CD14-positive monocyte (primary cell): ENCODE measurements at regions not wholly inside any gene's neighbourhood (a gene's known extent, or its start where the extent isn't known, plus 50 kb on each side); places are given as distances from the start of the nearest gene placed in this dataset.

Experiments
- DNase-seq, 3 donors: peaks; one replicate each; pipeline ENCODE4 v3.0.0-alpha.2; 2011 to 2022
- H2AFZ ChIP-seq: 2 replicates; pipeline ENCODE4 v1.6.0; 2012; ENCODE audit warnings: mild to moderate bottlenecking, low read depth, low read length, inconsistent platforms; ENCODE audit not compliant: insufficient read depth, poor library complexity, severe bottlenecking
- H3K27ac ChIP-seq, 2 donors: 1 replicate in 1 of 2; 2 replicates in 1 of 2; pipeline ENCODE4 v1.5.1; 2012 to 2013; ENCODE audit warnings: low read length in 2 of 2, control low read depth in 1 of 2, inconsistent platforms in 1 of 2, low read depth in 1 of 2, mild to moderate bottlenecking in 1 of 2
- H3K27me3 ChIP-seq, 2 donors: one replicate each; pipeline versions ENCODE4 v1.6.0 to v1.6.1; 2011 to 2013; ENCODE audit warnings: low read length in 2 of 2; ENCODE audit not compliant: control insufficient read depth in 2 of 2, insufficient read depth in 2 of 2
- H3K36me3 ChIP-seq, 2 donors: replicated peaks in 1 of 2; 1 replicate in 1 of 2; 2 replicates in 1 of 2; pipeline versions ENCODE4 v1.5.1 to v1.6.1; 2012 to 2013; ENCODE audit warnings: low read length in 2 of 2, control low read depth in 1 of 2, inconsistent platforms in 1 of 2, mild to moderate bottlenecking in 1 of 2; ENCODE audit not compliant: insufficient read depth in 2 of 2, control insufficient read depth in 1 of 2
- H3K4me1 ChIP-seq, 2 donors: 1 replicate in 1 of 2; 2 replicates in 1 of 2; pipeline versions ENCODE4 v1.5.1 to v1.6.1; 2012 to 2013; ENCODE audit warnings: low read length in 2 of 2, control low read depth in 1 of 2, inconsistent platforms in 1 of 2, mild to moderate bottlenecking in 1 of 2, moderate library complexity in 1 of 2; ENCODE audit not compliant: insufficient read depth in 2 of 2, control insufficient read depth in 1 of 2
- H3K4me2 ChIP-seq: replicated peaks from 2 replicates; pipeline ENCODE3; 2012; ENCODE audit warnings: low read length, moderate library complexity, mild to moderate bottlenecking; ENCODE audit not compliant: poor library complexity, severe bottlenecking; ENCODE audit errors: extremely low read depth
- H3K4me3 ChIP-seq, 3 experiments: fragments of 200-600 bp in 1 of 3; sonication (generic) in 1 of 3; replicated peaks in 1 of 3; 1 replicate in 2 of 3; 2 replicates in 1 of 3; pipeline ENCODE4 v1.5.1; 2011 to 2013; ENCODE audit warnings: low read length in 3 of 3, mild to moderate bottlenecking in 3 of 3, control low read depth in 2 of 3, low read depth in 2 of 3, inconsistent platforms in 1 of 3, moderate library complexity in 1 of 3
- H3K79me2 ChIP-seq: 2 replicates; pipeline ENCODE4 v1.6.0; 2012; ENCODE audit warnings: mild to moderate bottlenecking, control low read depth, inconsistent platforms, low read length, moderate library complexity; ENCODE audit not compliant: insufficient read depth
- H3K9ac ChIP-seq: 2 replicates; pipeline ENCODE4 v1.6.0; 2017; ENCODE audit warnings: low read length, mild to moderate bottlenecking; ENCODE audit not compliant: insufficient read depth, poor library complexity, severe bottlenecking
- H3K9me3 ChIP-seq, 2 donors: replicated peaks in 1 of 2; 1 replicate in 1 of 2; 2 replicates in 1 of 2; pipeline versions ENCODE4 v1.5.1 to v1.6.1; 2012 to 2013; ENCODE audit warnings: low read length in 2 of 2, control low read depth in 1 of 2; ENCODE audit not compliant: control insufficient read depth in 1 of 2, insufficient read depth in 1 of 2
- H4K20me1 ChIP-seq: 2 replicates; pipeline ENCODE4 v1.6.0; 2012; ENCODE audit warnings: mild to moderate bottlenecking, low read length, control low read depth, moderate library complexity; ENCODE audit not compliant: insufficient read depth
- H3K27ac Mint-ChIP-seq, 7 donors: one replicate each; pipeline ENCODE4 v1.8.0; 2020; ENCODE audit warnings: mild to moderate bottlenecking in 7 of 7, mixed read lengths in 7 of 7, moderate library complexity in 6 of 7, inconsistent platforms in 2 of 7
- H3K27me3 Mint-ChIP-seq, 3 donors: one replicate each; pipeline ENCODE4 v1.8.0; 2021 to 2022; ENCODE audit warnings: low read depth in 3 of 3, mild to moderate bottlenecking in 3 of 3, mixed read lengths in 3 of 3, moderate library complexity in 3 of 3, inconsistent platforms in 1 of 3
- H3K36me3 Mint-ChIP-seq, 2 donors: one replicate each; pipeline ENCODE4 v1.8.0; 2020; ENCODE audit warnings: mixed read lengths in 2 of 2, inconsistent platforms in 1 of 2, mild to moderate bottlenecking in 1 of 2
- H3K4me1 Mint-ChIP-seq: one replicate; pipeline ENCODE4 v1.8.0; 2020; ENCODE audit warnings: mild to moderate bottlenecking, mixed read lengths
- H3K4me3 Mint-ChIP-seq, 2 donors: one replicate each; pipeline ENCODE4 v1.8.0; 2020; ENCODE audit warnings: mild to moderate bottlenecking in 2 of 2, mixed read lengths in 2 of 2, moderate library complexity in 1 of 2
- H3K9me3 Mint-ChIP-seq, 7 donors: one replicate each; pipeline ENCODE4 v1.8.0; 2020 to 2022; ENCODE audit warnings: mixed read lengths in 7 of 7, mild to moderate bottlenecking in 6 of 7, moderate library complexity in 6 of 7, inconsistent platforms in 2 of 7
- CTCF ChIP-seq: fragments of 200-600 bp; IDR thresholded peaks from one replicate; pipeline ENCODE4 v1.8.0; 2022; ENCODE audit warnings: antibody characterized with exemption, mild to moderate bottlenecking
- WGBS: methylation state at CpG from one replicate; pipeline ENCODE4 v1.1.5; 2013; ENCODE audit warnings: missing lambda C conversion rate; ENCODE audit not compliant: insufficient coverage; 5-methylcytosine and 5-hydroxymethylcytosine counted together
- intact Hi-C, 2 donors: fragments of 100-400 bp; cut with micrococcal nuclease; formaldehyde crosslinking; loops; one replicate each; pipeline versions ENCODE4 v1.15.0 to v1.15.1; 2023

- H3K4me1 Mint-ChIP-seq, result no peaks in the 10 kb centered on the region
Measured at GRCh38 chr9:7240569-7241311, 483.0 kb downstream of the KDM4C start.

GRCh38 chr9:7239708-7240107, 481.9 kb downstream of the KDM4C start:
- Histone ChIP-seq H3K4me1 (no peaks in the 10 kb centered on the region), H3K9me3 (peaks cover 0 to 9% of the 10 kb centered on the region in 2 donors), H3K27ac (no peak overlapping the region), H3K27me3 (peaks cover 0 to 3% of the 10 kb centered on the region in 2 donors), H3K4me3 (no peak overlapping the region), H3K4me2 (no peak overlapping the region), H4K20me1 (no peaks in the 10 kb centered on the region), H3K9ac (no peak overlapping the region), H3K36me3 (no peaks in the 10 kb centered on the region), H3K79me2 (no peaks in the 10 kb centered on the region), H2AFZ (no peak overlapping the region)
- H3K4me1 Mint-ChIP-seq, result no peaks in the 10 kb centered on the region
- H3K9me3 Mint-ChIP-seq, result peaks cover 0 to 11% (median 4%) of the 10 kb centered on the region in 7 donors
- intact Hi-C loops, result no loop called here
- no peak overlapping the region for H3K27ac Mint-ChIP-seq
- H3K4me3 Mint-ChIP-seq, result no peak overlapping the region
- H3K27me3 Mint-ChIP-seq, result peaks cover 0 to 4% (median 0%) of the 10 kb centered on the region in 3 donors
- H3K36me3 Mint-ChIP-seq, result no peaks in the 10 kb centered on the region
- 70% methylated on average over 2 of the region's 2 CpGs for WGBS
- no peak for DNase-seq
- no peak for TF ChIP-seq CTCF

More at GRCh38 chr9:7240569-7241311, 483.0 kb downstream of the KDM4C start:
- Histone ChIP-seq H3K9ac (no peak overlapping the region), H3K4me1 (no peaks in the 10 kb centered on the region), H2AFZ (no peak overlapping the region), H3K27me3 (peaks cover 0 to 3% of the 10 kb centered on the region in 2 donors), H3K79me2 (no peaks in the 10 kb centered on the region), H3K9me3 (peaks cover 0 to 9% of the 10 kb centered on the region in 2 donors), H4K20me1 (no peaks in the 10 kb centered on the region), H3K4me2 (no peak overlapping the region), H3K4me3 (no peak overlapping the region), H3K36me3 (no peaks in the 10 kb centered on the region), H3K27ac (no peak overlapping the region)
- no peak for DNase-seq
- intact Hi-C loops, result no loop called here
- TF ChIP-seq CTCF, result no peak
- no CpG with 5 or more reads among the region's 5 CpGs for WGBS
- H3K27me3 Mint-ChIP-seq, result peaks cover 0 to 1% (median 0%) of the 10 kb centered on the region in 3 donors
- no peak overlapping the region for H3K4me3 Mint-ChIP-seq
- H3K36me3 Mint-ChIP-seq, result no peaks in the 10 kb centered on the region
- H3K9me3 Mint-ChIP-seq, result peaks cover 0 to 11% (median 4%) of the 10 kb centered on the region in 7 donors
- H3K27ac Mint-ChIP-seq, result no peak overlapping the region
